Central memory CD8-positive, alpha-beta T cell (primary cell): ENCODE measurements at regions not wholly inside any gene's neighbourhood (a gene's known extent, or its start where the extent isn't known, plus 50 kb on each side); places are given as distances from the start of the nearest gene placed in this dataset.

Source experiments
- ATAC-seq: fragments of 150-1000 bp; cut with Tn5 transposase; replicated peaks from 2 replicates; pipeline ENCODE4 v1.10.0; 2022; ENCODE audit warnings: mild to moderate bottlenecking, moderate FRiP score, moderate number of reproducible peaks; ENCODE audit not compliant: poor library complexity, severe bottlenecking; ENCODE audit errors: extremely low read depth
- DNase-seq, 2 donors: peaks; one replicate each; pipeline ENCODE4 v3.0.0; 2021; ENCODE audit warnings: low spot score in 2 of 2
- H3K27ac Mint-ChIP-seq: one replicate; pipeline ENCODE4 v1.8.0; 2022; ENCODE audit warnings: low read depth, mild to moderate bottlenecking, moderate library complexity, mixed read lengths
- H3K27me3 Mint-ChIP-seq: one replicate; pipeline ENCODE4 v1.8.0; 2022; ENCODE audit warnings: mixed read lengths
- H3K36me3 Mint-ChIP-seq: one replicate; pipeline ENCODE4 v1.8.0; 2022; ENCODE audit warnings: mild to moderate bottlenecking, moderate library complexity, mixed read lengths; ENCODE audit not compliant: insufficient read depth
- H3K4me1 Mint-ChIP-seq: one replicate; pipeline ENCODE4 v1.8.0; 2022; ENCODE audit warnings: mixed read lengths
- H3K4me3 Mint-ChIP-seq: one replicate; pipeline ENCODE4 v1.8.0; 2022; ENCODE audit warnings: mild to moderate bottlenecking, moderate library complexity, mixed read lengths
- H3K9me3 Mint-ChIP-seq: one replicate; pipeline ENCODE4 v1.8.0; 2022; ENCODE audit warnings: mixed read lengths

- Mint-ChIP-seq H3K9me3 (peaks cover 10% of the 10 kb centered on the region), H3K4me3 (no peak overlapping the region), H3K27me3 (no peaks in the 10 kb centered on the region), H3K27ac (no peak overlapping the region), H3K36me3 (peaks cover 2% of the 10 kb centered on the region), H3K4me1 (no peaks in the 10 kb centered on the region)
- DNase-seq (no peak), ATAC-seq (no peak)
Measured at GRCh38 chr4:127138586-127138985, 494.2 kb upstream of the INTU start.

GRCh38 chr4:127139788-127140286 is 492.9 kb upstream of the INTU start:
- DNase-seq: no peak
- Mint-ChIP-seq H3K9me3 (peaks cover 10% of the 10 kb centered on the region), H3K4me3 (no peak overlapping the region), H3K27ac (no peak overlapping the region), H3K27me3 (no peaks in the 10 kb centered on the region), H3K36me3 (peaks cover 2% of the 10 kb centered on the region), H3K4me1 (no peaks in the 10 kb centered on the region)
- no peak for ATAC-seq

- H3K27ac Mint-ChIP-seq: no peak overlapping the region
- H3K27me3 Mint-ChIP-seq: no peaks in the 10 kb centered on the region
- H3K36me3 Mint-ChIP-seq: peaks cover 2% of the 10 kb centered on the region
- H3K4me1 Mint-ChIP-seq: no peaks in the 10 kb centered on the region
- ATAC-seq (no peak), DNase-seq (no peak)
- H3K4me3 Mint-ChIP-seq: no peak overlapping the region
- peaks cover 9% of the 10 kb centered on the region for H3K9me3 Mint-ChIP-seq
Measured at GRCh38 chr4:127140306-127140705, 492.5 kb upstream of the INTU start.

- Mint-ChIP-seq H3K27ac (no peak overlapping the region), H3K27me3 (no peaks in the 10 kb centered on the region), H3K4me3 (no peak overlapping the region), H3K36me3 (peaks cover 2% of the 10 kb centered on the region), H3K9me3 (peaks cover 8% of the 10 kb centered on the region), H3K4me1 (no peaks in the 10 kb centered on the region)
- ATAC-seq: no peak
- no peak for DNase-seq
Measured at GRCh38 chr4:127141856-127142255, 490.9 kb upstream of the INTU start.

GRCh38 chr4:127143460-127144195 is 489.1 kb upstream of the INTU start:
- Mint-ChIP-seq H3K4me1 (no peaks in the 10 kb centered on the region), H3K36me3 (peaks cover 2% of the 10 kb centered on the region), H3K4me3 (no peak overlapping the region), H3K9me3 (peaks cover 12% of the 10 kb centered on the region), H3K27me3 (no peaks in the 10 kb centered on the region), H3K27ac (no peak overlapping the region)
- no peak for DNase-seq
- ATAC-seq: no peak

GRCh38 chr4:127145006-127145540 is 487.7 kb upstream of the INTU start:
- no peaks in the 10 kb centered on the region for H3K4me1 Mint-ChIP-seq
- ATAC-seq (no peak), DNase-seq (no peak)
- H3K36me3 Mint-ChIP-seq: no peaks in the 10 kb centered on the region
- no peak overlapping the region for H3K27ac Mint-ChIP-seq
- no peaks in the 10 kb centered on the region for H3K27me3 Mint-ChIP-seq
- no peak overlapping the region for H3K4me3 Mint-ChIP-seq
- H3K9me3 Mint-ChIP-seq: peaks cover 17% of the 10 kb centered on the region

GRCh38 chr4:127148165-127148564 is 484.6 kb upstream of the INTU start:
- Mint-ChIP-seq H3K4me3 (no peak overlapping the region), H3K27me3 (no peaks in the 10 kb centered on the region), H3K27ac (no peak overlapping the region), H3K9me3 (peaks cover 17% of the 10 kb centered on the region), H3K36me3 (no peaks in the 10 kb centered on the region), H3K4me1 (no peaks in the 10 kb centered on the region)
- ATAC-seq (no peak), DNase-seq (no peak)

GRCh38 chr4:127149086-127149485 is 483.7 kb upstream of the INTU start:
- no peak overlapping the region for H3K4me3 Mint-ChIP-seq
- peaks cover 17% of the 10 kb centered on the region for H3K9me3 Mint-ChIP-seq
- ATAC-seq (no peak), DNase-seq (no peak)
- no peaks in the 10 kb centered on the region for H3K4me1 Mint-ChIP-seq
- H3K27me3 Mint-ChIP-seq: no peaks in the 10 kb centered on the region
- no peaks in the 10 kb centered on the region for H3K36me3 Mint-ChIP-seq
- no peak overlapping the region for H3K27ac Mint-ChIP-seq

GRCh38 chr4:127151941-127152340 is 480.8 kb upstream of the INTU start:
- ATAC-seq (no peak), DNase-seq (no peak)
- H3K4me3 Mint-ChIP-seq: no peak overlapping the region
- no peaks in the 10 kb centered on the region for H3K36me3 Mint-ChIP-seq
- no peaks in the 10 kb centered on the region for H3K27me3 Mint-ChIP-seq
- H3K4me1 Mint-ChIP-seq: no peaks in the 10 kb centered on the region
- peaks cover 12% of the 10 kb centered on the region for H3K9me3 Mint-ChIP-seq
- no peak overlapping the region for H3K27ac Mint-ChIP-seq

- no peak for ATAC-seq
- Mint-ChIP-seq H3K27me3 (no peaks in the 10 kb centered on the region), H3K4me3 (no peak overlapping the region), H3K27ac (no peak overlapping the region), H3K36me3 (peaks cover 2% of the 10 kb centered on the region), H3K9me3 (peaks cover 6% of the 10 kb centered on the region), H3K4me1 (no peaks in the 10 kb centered on the region)
- no peak for DNase-seq
Measured at GRCh38 chr4:127155116-127155515, 477.6 kb upstream of the INTU start.

- Mint-ChIP-seq H3K4me3 (no peak overlapping the region), H3K27me3 (no peaks in the 10 kb centered on the region), H3K9me3 (peaks cover 6% of the 10 kb centered on the region), H3K36me3 (peaks cover 2% of the 10 kb centered on the region), H3K27ac (no peak overlapping the region), H3K4me1 (no peaks in the 10 kb centered on the region)
- ATAC-seq (no peak), DNase-seq (no peak)
Measured at GRCh38 chr4:127155555-127155954, 477.2 kb upstream of the INTU start.

- no peaks in the 10 kb centered on the region for H3K27me3 Mint-ChIP-seq
- DNase-seq: no peak
- H3K36me3 Mint-ChIP-seq: no peaks in the 10 kb centered on the region
- no peak overlapping the region for H3K4me3 Mint-ChIP-seq
- no peak overlapping the region for H3K27ac Mint-ChIP-seq
- H3K9me3 Mint-ChIP-seq: peaks cover 18% of the 10 kb centered on the region
- ATAC-seq: no peak
- H3K4me1 Mint-ChIP-seq: no peaks in the 10 kb centered on the region
Measured at GRCh38 chr4:127162741-127163140, 470.0 kb upstream of the INTU start.

- H3K9me3 Mint-ChIP-seq: peaks cover 25% of the 10 kb centered on the region
- H3K27me3 Mint-ChIP-seq: no peaks in the 10 kb centered on the region
- H3K36me3 Mint-ChIP-seq: no peaks in the 10 kb centered on the region
- DNase-seq (no peak), ATAC-seq (no peak)
- no peaks in the 10 kb centered on the region for H3K4me1 Mint-ChIP-seq
- H3K4me3 Mint-ChIP-seq: no peak overlapping the region
- H3K27ac Mint-ChIP-seq: no peak overlapping the region
Measured at GRCh38 chr4:127165971-127166370, 466.8 kb upstream of the INTU start.
